ENCODE measurements at regions not wholly inside any gene's neighbourhood (a gene's known extent, or its start where the extent isn't known, plus 50 kb on each side); places are given as distances from the start of the nearest gene placed in this dataset.

DNA sequence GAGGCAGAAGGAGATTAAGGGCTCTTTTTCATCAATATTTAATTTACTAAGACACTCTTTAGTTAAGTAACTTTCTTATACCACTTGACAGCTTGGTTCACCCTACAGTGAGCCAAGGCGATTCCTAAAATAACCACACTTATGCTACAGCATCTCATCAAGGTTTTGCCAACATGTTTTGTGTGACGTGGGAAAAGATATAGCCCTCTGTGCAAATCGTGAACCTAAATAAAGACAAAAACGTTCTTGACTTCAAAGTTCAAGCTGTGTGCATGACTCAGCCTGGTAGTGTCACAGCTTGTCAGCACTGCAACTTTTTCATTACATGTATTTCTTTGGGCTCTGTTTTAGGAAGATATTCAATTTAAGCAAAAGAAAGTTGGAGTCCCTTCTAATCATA is 297.0 kb upstream of the EPHA3 start:
- H4K20me1 ChIP-seq (ENCODE audit: insufficient read depth, low read length): no peaks in the 10 kb centered on the region
- no peaks in the 10 kb centered on the region for H3K36me3 ChIP-seq (replicated peaks; ENCODE audit: low read depth, low read length)
- TF ChIP-seq, protein P1, sequence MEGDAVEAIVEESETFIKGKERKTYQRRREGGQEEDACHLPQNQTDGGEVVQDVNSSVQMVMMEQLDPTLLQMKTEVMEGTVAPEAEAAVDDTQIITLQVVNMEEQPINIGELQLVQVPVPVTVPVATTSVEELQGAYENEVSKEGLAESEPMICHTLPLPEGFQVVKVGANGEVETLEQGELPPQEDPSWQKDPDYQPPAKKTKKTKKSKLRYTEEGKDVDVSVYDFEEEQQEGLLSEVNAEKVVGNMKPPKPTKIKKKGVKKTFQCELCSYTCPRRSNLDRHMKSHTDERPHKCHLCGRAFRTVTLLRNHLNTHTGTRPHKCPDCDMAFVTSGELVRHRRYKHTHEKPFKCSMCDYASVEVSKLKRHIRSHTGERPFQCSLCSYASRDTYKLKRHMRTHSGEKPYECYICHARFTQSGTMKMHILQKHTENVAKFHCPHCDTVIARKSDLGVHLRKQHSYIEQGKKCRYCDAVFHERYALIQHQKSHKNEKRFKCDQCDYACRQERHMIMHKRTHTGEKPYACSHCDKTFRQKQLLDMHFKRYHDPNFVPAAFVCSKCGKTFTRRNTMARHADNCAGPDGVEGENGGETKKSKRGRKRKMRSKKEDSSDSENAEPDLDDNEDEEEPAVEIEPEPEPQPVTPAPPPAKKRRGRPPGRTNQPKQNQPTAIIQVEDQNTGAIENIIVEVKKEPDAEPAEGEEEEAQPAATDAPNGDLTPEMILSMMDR (IDR thresholded peaks at IDR 0.05; ENCODE audit: low read depth, low read length): no peak
- TF ChIP-seq EZH2phosphoT487 (IDR thresholded peaks at IDR 0.05; ENCODE audit: low read depth): no peak
- no peaks in the 10 kb centered on the region for H3K79me2 ChIP-seq (ENCODE audit: low read length)
- H3K9ac ChIP-seq (ENCODE audit: low read length): no peak overlapping the region
- no peaks in the 10 kb centered on the region for H3K27me3 ChIP-seq (ENCODE audit: low read depth, low read length)
- H3K4me2 ChIP-seq (ENCODE audit: low read length): no peak overlapping the region
- H3K4me3 ChIP-seq (ENCODE audit: low read length): no peak overlapping the region
- no peaks in the 10 kb centered on the region for H3K4me1 ChIP-seq (ENCODE audit: low read length)
- H3K27ac ChIP-seq (ENCODE audit: low read length): no peak overlapping the region
- H3K9me3 ChIP-seq (ENCODE audit: insufficient read depth, low read length): no peaks in the 10 kb centered on the region
- H2AFZ ChIP-seq (ENCODE audit: low read depth, low read length): no peak overlapping the region

DNA sequence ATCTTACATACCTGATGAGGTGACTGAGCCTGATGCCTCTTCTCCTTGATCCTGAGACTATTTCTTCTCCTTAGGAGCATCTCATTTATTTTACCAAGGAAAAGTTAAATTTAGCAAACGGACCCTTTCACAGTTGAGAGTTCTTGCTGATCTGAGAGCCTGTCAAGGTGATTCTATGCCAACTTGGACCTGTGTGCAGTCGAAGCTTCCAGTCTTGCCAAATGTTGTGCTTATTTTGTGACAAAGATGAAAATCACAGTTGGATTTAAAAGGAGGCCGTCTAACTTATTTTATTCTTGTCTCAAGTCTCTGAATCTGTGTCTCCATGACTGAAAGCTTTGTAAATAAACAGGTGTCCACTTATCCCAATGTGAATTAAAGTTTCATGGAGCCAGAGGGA is 296.3 kb upstream of the EPHA3 start:
- no peaks in the 10 kb centered on the region for H3K79me2 ChIP-seq (ENCODE audit: low read length)

DNA sequence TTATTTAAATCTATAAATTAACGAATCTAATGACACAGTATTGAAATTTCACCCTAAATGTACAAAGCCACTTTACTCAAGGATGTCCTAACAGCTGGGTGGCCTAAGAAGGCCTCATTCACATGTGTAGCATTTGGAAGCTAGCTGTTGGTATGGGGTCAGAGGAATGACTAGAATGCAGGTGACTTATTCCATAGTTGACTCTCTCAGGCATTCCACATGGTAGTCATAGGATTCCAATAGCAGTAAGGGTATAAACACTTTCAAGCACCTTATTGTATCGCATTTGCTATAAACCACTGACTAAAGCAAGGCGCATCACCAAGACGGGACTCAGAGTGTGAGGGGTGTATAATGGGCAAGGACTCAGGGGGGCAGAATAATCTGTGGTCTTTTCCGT is 294.8 kb upstream of the EPHA3 start:
- Histone ChIP-seq H3K27me3 (ENCODE audit: low read depth, low read length) (no peaks in the 10 kb centered on the region), H3K9me3 (ENCODE audit: insufficient read depth, low read length) (no peaks in the 10 kb centered on the region), H3K4me3 (ENCODE audit: low read length) (no peak overlapping the region)

More for the DNA sequence above, 296.3 kb upstream of the EPHA3 start:
- Histone ChIP-seq H3K27ac (ENCODE audit: low read length) (no peak overlapping the region), H3K4me2 (ENCODE audit: low read length) (no peak overlapping the region), H3K36me3 (replicated peaks; ENCODE audit: low read depth, low read length) (no peaks in the 10 kb centered on the region), H3K9me3 (ENCODE audit: insufficient read depth, low read length) (no peaks in the 10 kb centered on the region), H3K4me1 (ENCODE audit: low read length) (no peaks in the 10 kb centered on the region), H2AFZ (ENCODE audit: low read depth, low read length) (no peak overlapping the region), H3K4me3 (ENCODE audit: low read length) (no peak overlapping the region), H3K27me3 (ENCODE audit: low read depth, low read length) (no peaks in the 10 kb centered on the region), H4K20me1 (ENCODE audit: insufficient read depth, low read length) (no peaks in the 10 kb centered on the region), H3K9ac (ENCODE audit: low read length) (no peak overlapping the region)
- TF ChIP-seq EZH2phosphoT487 (IDR thresholded peaks at IDR 0.05; ENCODE audit: low read depth): no peak
- TF ChIP-seq, protein P1 (IDR thresholded peaks at IDR 0.05; ENCODE audit: low read depth, low read length): no peak

DNA sequence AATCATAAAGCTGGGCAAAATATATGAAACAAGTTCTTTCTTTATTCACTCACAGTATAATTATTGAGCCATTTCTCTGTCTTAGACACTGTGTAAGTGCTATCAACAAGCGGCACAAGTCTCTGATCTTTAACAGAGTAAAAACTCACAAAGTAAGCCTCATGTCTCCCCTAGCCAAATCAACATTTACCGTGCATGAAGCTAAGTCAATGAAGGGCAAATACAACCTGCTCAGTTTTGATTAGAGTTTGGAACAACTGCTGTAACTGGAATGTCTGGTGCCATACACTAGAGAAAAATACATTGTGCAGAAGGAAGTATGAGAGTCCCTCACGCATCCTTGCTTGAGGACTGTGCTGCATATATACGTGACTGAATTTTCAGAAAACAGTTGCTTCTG is 291.0 kb upstream of the EPHA3 start:
- H3K9me3 ChIP-seq (ENCODE audit: insufficient read depth, low read length): no peaks in the 10 kb centered on the region
- H3K4me1 ChIP-seq (ENCODE audit: low read length): no peaks in the 10 kb centered on the region
- no peak overlapping the region for H3K4me3 ChIP-seq (ENCODE audit: low read length)
- H3K36me3 ChIP-seq (replicated peaks; ENCODE audit: low read depth, low read length): no peaks in the 10 kb centered on the region
- TF ChIP-seq EZH2phosphoT487 (IDR thresholded peaks at IDR 0.05; ENCODE audit: low read depth): no peak
- TF ChIP-seq, protein P1 (IDR thresholded peaks at IDR 0.05; ENCODE audit: low read depth, low read length): no peak
- no peaks in the 10 kb centered on the region for H3K27me3 ChIP-seq (ENCODE audit: low read depth, low read length)
- no peaks in the 10 kb centered on the region for H3K79me2 ChIP-seq (ENCODE audit: low read length)
- H3K4me2 ChIP-seq (ENCODE audit: low read length): no peak overlapping the region
- no peaks in the 10 kb centered on the region for H4K20me1 ChIP-seq (ENCODE audit: insufficient read depth, low read length)
- no peak overlapping the region for H3K9ac ChIP-seq (ENCODE audit: low read length)
- no peak overlapping the region for H2AFZ ChIP-seq (ENCODE audit: low read depth, low read length)
- H3K27ac ChIP-seq (ENCODE audit: low read length): no peak overlapping the region

More for the DNA sequence above, 294.8 kb upstream of the EPHA3 start:
- no peak overlapping the region for H3K27ac ChIP-seq (ENCODE audit: low read length)
- H3K36me3 ChIP-seq (replicated peaks; ENCODE audit: low read depth, low read length): no peaks in the 10 kb centered on the region
- TF ChIP-seq EZH2phosphoT487 (IDR thresholded peaks at IDR 0.05; ENCODE audit: low read depth): no peak
- TF ChIP-seq, protein P1 (IDR thresholded peaks at IDR 0.05; ENCODE audit: low read depth, low read length): no peak
- H4K20me1 ChIP-seq (ENCODE audit: insufficient read depth, low read length): no peaks in the 10 kb centered on the region
- H3K9ac ChIP-seq (ENCODE audit: low read length): no peak overlapping the region
- H2AFZ ChIP-seq (ENCODE audit: low read depth, low read length): no peak overlapping the region
- no peaks in the 10 kb centered on the region for H3K4me1 ChIP-seq (ENCODE audit: low read length)
- no peaks in the 10 kb centered on the region for H3K79me2 ChIP-seq (ENCODE audit: low read length)
- no peak overlapping the region for H3K4me2 ChIP-seq (ENCODE audit: low read length)

All from OCI-LY3 (cell line).